Astrocyte (in vitro differentiated cells and primary cell): ENCODE measurements at regions not wholly inside any gene's neighbourhood (a gene's known extent, or its start where the extent isn't known, plus 50 kb on each side); places are given as distances from the start of the nearest gene placed in this dataset.

Experiments used
- DNase-seq: peaks from one replicate; pipeline ENCODE4 v3.0.0-alpha.2; 2010; ENCODE audit warnings: low read depth
- FAIRE-seq: peaks from 2 replicates; lab custom pipeline; 2011; peaks lifted over from hg19 to GRCh38; lab: Jason Lieb, UNC
- H2AFZ ChIP-seq: 2 replicates; pipeline ENCODE4 v1.6.0; 2012; ENCODE audit warnings: low read depth, low read length, inconsistent platforms
- H3K27ac ChIP-seq: 2 replicates; pipeline ENCODE4 v1.5.1; 2011; ENCODE audit warnings: low read depth, low read length, inconsistent platforms
- H3K27me3 ChIP-seq: 2 replicates; pipeline ENCODE4 v1.6.0; 2011; ENCODE audit warnings: low read length, inconsistent platforms; ENCODE audit not compliant: insufficient read depth
- H3K36me3 ChIP-seq: 2 replicates; pipeline ENCODE4 v1.5.1; 2011; ENCODE audit warnings: low read length, inconsistent platforms; ENCODE audit not compliant: insufficient read depth
- H3K4me1 ChIP-seq: 2 replicates; pipeline ENCODE4 v1.5.1; 2011; ENCODE audit warnings: low read length, inconsistent platforms; ENCODE audit not compliant: insufficient read depth
- H3K4me2 ChIP-seq: 2 replicates; pipeline ENCODE4 v1.6.0; 2012; ENCODE audit warnings: low read length, inconsistent platforms
- H3K4me3 ChIP-seq: 2 replicates; pipeline ENCODE4 v1.5.1; 2011; ENCODE audit warnings: low read depth, mild to moderate bottlenecking, low read length, inconsistent platforms; ENCODE audit not compliant: insufficient read depth
- H3K79me2 ChIP-seq: 2 replicates; pipeline ENCODE4 v1.6.0; 2012; ENCODE audit warnings: mild to moderate bottlenecking, low read length, inconsistent platforms; ENCODE audit not compliant: insufficient read depth
- H3K9ac ChIP-seq: 2 replicates; pipeline ENCODE4 v1.6.0; 2012; ENCODE audit warnings: mild to moderate bottlenecking, low read length, inconsistent platforms
- H3K9me3 ChIP-seq: 2 replicates; pipeline ENCODE4 v1.5.1; 2012; ENCODE audit warnings: low read depth, mild to moderate bottlenecking, low read length, inconsistent platforms; ENCODE audit not compliant: insufficient read depth
- H4K20me1 ChIP-seq: 2 replicates; pipeline ENCODE4 v1.6.0; 2012; ENCODE audit warnings: low read length, inconsistent platforms; ENCODE audit not compliant: insufficient read depth
- H3K27ac Mint-ChIP-seq: one replicate; pipeline ENCODE4 v1.8.0; 2021; ENCODE audit warnings: mild to moderate bottlenecking, mixed read lengths; ENCODE audit not compliant: unreplicated experiment
- H3K27me3 Mint-ChIP-seq: one replicate; pipeline ENCODE4 v1.8.0; 2021; ENCODE audit warnings: low read depth, mixed read lengths; ENCODE audit not compliant: unreplicated experiment
- H3K36me3 Mint-ChIP-seq: one replicate; pipeline ENCODE4 v1.8.0; 2021; ENCODE audit warnings: low read depth, mixed read lengths; ENCODE audit not compliant: unreplicated experiment
- H3K4me1 Mint-ChIP-seq: one replicate; pipeline ENCODE4 v1.8.0; 2021; ENCODE audit warnings: low read depth, mixed read lengths; ENCODE audit not compliant: unreplicated experiment
- H3K4me3 Mint-ChIP-seq: one replicate; pipeline ENCODE4 v1.8.0; 2021; ENCODE audit warnings: mild to moderate bottlenecking, moderate library complexity, mixed read lengths; ENCODE audit not compliant: unreplicated experiment
- H3K9me3 Mint-ChIP-seq: one replicate; pipeline ENCODE4 v1.8.0; 2021; ENCODE audit warnings: mild to moderate bottlenecking, mixed read lengths; ENCODE audit not compliant: unreplicated experiment
- CTCF ChIP-seq: IDR thresholded peaks from 2 replicates; pipeline ENCODE4 v1.5.1; 2011; ENCODE audit warnings: low read depth, mild to moderate bottlenecking, inconsistent platforms, low read length, moderate library complexity; ENCODE audit not compliant: insufficient read depth
- EZH2 ChIP-seq: IDR thresholded peaks from 2 replicates; pipeline ENCODE4 v1.6.1; 2012; ENCODE audit warnings: mild to moderate bottlenecking, low read length, inconsistent platforms; ENCODE audit not compliant: insufficient read depth

- Histone ChIP-seq H3K4me2 (no peak overlapping the region), H4K20me1 (no peaks in the 10 kb centered on the region), H3K4me1 (no peaks in the 10 kb centered on the region), H3K27ac (no peak overlapping the region), H3K9ac (no peak overlapping the region), H3K27me3 (no peaks in the 10 kb centered on the region), H3K9me3 (no peaks in the 10 kb centered on the region), H2AFZ (no peak overlapping the region), H3K4me3 (no peak overlapping the region), H3K36me3 (no peaks in the 10 kb centered on the region), H3K79me2 (no peaks in the 10 kb centered on the region)
- Mint-ChIP-seq H3K4me3 (no peak overlapping the region), H3K27me3 (peaks cover 3% of the 10 kb centered on the region), H3K36me3 (no peaks in the 10 kb centered on the region), H3K27ac (no peak overlapping the region), H3K9me3 (peaks cover 3% of the 10 kb centered on the region), H3K4me1 (peaks cover 6% of the 10 kb centered on the region)
- TF ChIP-seq EZH2 (no peak), CTCF (no peak)
- DNase-seq: no peak
- no peak for FAIRE-seq
Measured at GRCh38 chr12:45590646-45591045, 138.9 kb upstream of the ARID2 start.

GRCh38 chr12:45591635-45592034 is 137.9 kb upstream of the ARID2 start:
- no peaks in the 10 kb centered on the region for H3K36me3 ChIP-seq
- Mint-ChIP-seq H3K9me3 (peaks cover 3% of the 10 kb centered on the region), H3K36me3 (no peaks in the 10 kb centered on the region), H3K27ac (no peak overlapping the region), H3K4me1 (peaks cover 6% of the 10 kb centered on the region), H3K27me3 (peaks cover 3% of the 10 kb centered on the region), H3K4me3 (no peak overlapping the region)
- TF ChIP-seq CTCF (no peak), EZH2 (no peak)
- no peaks in the 10 kb centered on the region for H3K9me3 ChIP-seq
- H3K4me1 ChIP-seq: no peaks in the 10 kb centered on the region
- no peaks in the 10 kb centered on the region for H4K20me1 ChIP-seq
- H2AFZ ChIP-seq: no peak overlapping the region
- H3K4me2 ChIP-seq: no peak overlapping the region
- no peak overlapping the region for H3K27ac ChIP-seq
- H3K9ac ChIP-seq: no peak overlapping the region
- DNase-seq: no peak
- no peak for FAIRE-seq
- no peaks in the 10 kb centered on the region for H3K79me2 ChIP-seq
- no peak overlapping the region for H3K4me3 ChIP-seq
- no peaks in the 10 kb centered on the region for H3K27me3 ChIP-seq

GRCh38 chr12:45596366-45596765 is 133.1 kb upstream of the ARID2 start:
- Mint-ChIP-seq H3K4me3 (no peak overlapping the region), H3K36me3 (no peaks in the 10 kb centered on the region), H3K9me3 (peaks cover 3% of the 10 kb centered on the region), H3K27ac (no peak overlapping the region), H3K4me1 (no peaks in the 10 kb centered on the region), H3K27me3 (peaks cover 3% of the 10 kb centered on the region)
- no peak for DNase-seq
- Histone ChIP-seq H3K4me3 (no peak overlapping the region), H3K4me2 (no peak overlapping the region), H3K36me3 (no peaks in the 10 kb centered on the region), H3K79me2 (no peaks in the 10 kb centered on the region), H3K9ac (no peak overlapping the region), H2AFZ (no peak overlapping the region), H3K4me1 (no peaks in the 10 kb centered on the region), H3K9me3 (no peaks in the 10 kb centered on the region), H4K20me1 (no peaks in the 10 kb centered on the region), H3K27ac (no peak overlapping the region), H3K27me3 (no peaks in the 10 kb centered on the region)
- FAIRE-seq: no peak
- TF ChIP-seq CTCF: no peak
- no peak for TF ChIP-seq EZH2
